H1 (cell line): ENCODE measurements at regions not wholly inside any gene's neighbourhood (a gene's known extent, or its start where the extent isn't known, plus 50 kb on each side); places are given as distances from the start of the nearest gene placed in this dataset.

Experiments used
- CTCF ChIA-PET: fragments of 300-600 bp; sonication (Branson Sonifier 250); formaldehyde crosslinking; loops from one replicate; lab custom pipeline; 2021; ENCODE audit not compliant: partially characterized antibody; lab: Charles Lee
- POLR2A ChIA-PET: fragments of 300-600 bp; sonication (Branson Sonifier 250); formaldehyde crosslinking; loops from one replicate; lab custom pipeline; 2021; ENCODE audit warnings: inconsistent platforms; ENCODE audit not compliant: partially characterized antibody; lab: Charles Lee
- DNase-seq, 2 experiments: peaks; one replicate each; pipeline versions ENCODE4 v3.0.0 to v3.0.0-alpha.2; 2010 to 2022; ENCODE audit warnings: low spot score in 2 of 2, low read depth in 1 of 2, mixed read lengths in 1 of 2
- FAIRE-seq: peaks from 2 replicates; lab custom pipeline; 2011; peaks lifted over from hg19 to GRCh38; lab: Jason Lieb, UNC
- H2AFZ ChIP-seq: 2 replicates; pipeline ENCODE4 v1.8.1; 2012; ENCODE audit warnings: low read length, inconsistent platforms
- H2AK5ac ChIP-seq: 2 replicates; pipeline ENCODE4 v1.6.1; 2013; ENCODE audit warnings: low read depth, low read length
- H2BK120ac ChIP-seq: replicated peaks from 2 replicates; pipeline ENCODE3; 2013; ENCODE audit warnings: low read depth, low read length, inconsistent platforms
- H2BK12ac ChIP-seq: 2 replicates; pipeline ENCODE4 v1.6.1; 2013; ENCODE audit warnings: low read depth, low read length
- H2BK15ac ChIP-seq: 2 replicates; pipeline ENCODE4 v1.6.1; 2013; ENCODE audit warnings: low read length
- H2BK20ac ChIP-seq: 2 replicates; pipeline ENCODE4 v1.6.1; 2013; ENCODE audit warnings: low read length
- H2BK5ac ChIP-seq: 2 replicates; pipeline ENCODE4 v1.6.1; 2013; ENCODE audit warnings: low read depth, low read length
- H3K14ac ChIP-seq: 2 replicates; pipeline ENCODE4 v1.6.1; 2013; ENCODE audit warnings: inconsistent platforms; ENCODE audit not compliant: insufficient read length
- H3K18ac ChIP-seq: 2 replicates; pipeline ENCODE4 v1.6.1; 2013; ENCODE audit warnings: low read length; ENCODE audit errors: extremely low read depth
- H3K23ac ChIP-seq: 2 replicates; pipeline ENCODE4 v1.6.1; 2013; ENCODE audit warnings: inconsistent platforms; ENCODE audit not compliant: insufficient read length
- H3K23me2 ChIP-seq: 2 replicates; pipeline ENCODE4 v1.6.1; 2013; ENCODE audit warnings: low read depth, low read length
- H3K27ac ChIP-seq: 2 replicates; pipeline ENCODE4 v1.6.1; 2011; ENCODE audit warnings: low read depth, low read length, inconsistent platforms
- H3K27me3 ChIP-seq, 4 experiments: replicated peaks in 1 of 4; 1 replicate in 1 of 4; 2 replicates in 3 of 4; pipeline versions ENCODE4 v1.6.1 to v1.8.1; 2011 to 2013; ENCODE audit warnings: low read length in 3 of 4, mild to moderate bottlenecking in 3 of 4, inconsistent platforms in 2 of 4, mixed read lengths in 2 of 4, moderate library complexity in 1 of 4; ENCODE audit not compliant: control insufficient read depth in 3 of 4, insufficient read depth in 3 of 4; ENCODE audit errors: extremely low read depth in 1 of 4
- H3K36me3 ChIP-seq, 4 experiments: 2 replicates each; pipeline versions ENCODE4 v1.6.1 to v1.8.1; 2011 to 2013; ENCODE audit warnings: mild to moderate bottlenecking in 4 of 4, low read length in 3 of 4, moderate library complexity in 2 of 4, control low read depth in 1 of 4, inconsistent platforms in 1 of 4; ENCODE audit not compliant: insufficient read depth in 4 of 4, control insufficient read depth in 2 of 4
- H3K4ac ChIP-seq: replicated peaks from 2 replicates; pipeline ENCODE3; 2013; ENCODE audit warnings: low read length, low read depth, mixed read lengths, inconsistent platforms; ENCODE audit not compliant: insufficient read length
- H3K4me1 ChIP-seq, 4 experiments: replicated peaks in 1 of 4; 1 replicate in 1 of 4; 2 replicates in 3 of 4; pipeline versions ENCODE4 v1.6.1 to v1.8.1; 2011 to 2013; ENCODE audit warnings: low read length in 3 of 4, inconsistent platforms in 2 of 4, mixed read lengths in 1 of 4; ENCODE audit not compliant: insufficient read depth in 4 of 4, control insufficient read depth in 3 of 4
- H3K4me2 ChIP-seq, 2 experiments: 2 replicates each; pipeline versions ENCODE4 v1.6.1 to v1.8.1; 2011 to 2013; ENCODE audit warnings: low read depth in 2 of 2, low read length in 2 of 2, control low read depth in 1 of 2, inconsistent platforms in 1 of 2, mild to moderate bottlenecking in 1 of 2; ENCODE audit not compliant: insufficient read depth in 1 of 2
- H3K4me3 ChIP-seq, 4 experiments: fragments of 200-600, 300-600 bp in 1 of 4; sonication (generic), shearing (Covaris generic), sonication (Bioruptor Twin) in 1 of 4; 2 replicates each; pipeline versions ENCODE4 v1.5.1 to v1.8.1; 2011 to 2016; ENCODE audit warnings: low read length in 4 of 4, low read depth in 3 of 4, control low read depth in 2 of 4, inconsistent platforms in 2 of 4, mild to moderate bottlenecking in 2 of 4, mixed read lengths in 1 of 4, moderate library complexity in 1 of 4; ENCODE audit not compliant: insufficient read depth in 2 of 4; ENCODE audit errors: extremely low read depth in 1 of 4
- H3K56ac ChIP-seq: replicated peaks from 2 replicates; pipeline ENCODE3; 2013; ENCODE audit warnings: low read depth, mild to moderate bottlenecking, mixed read lengths, low read length, inconsistent platforms; ENCODE audit not compliant: insufficient read length
- H3K79me1 ChIP-seq: 2 replicates; pipeline ENCODE4 v1.6.1; 2013; ENCODE audit warnings: low read depth, low read length, control low read depth
- H3K79me2 ChIP-seq, 2 experiments: 2 replicates each; pipeline versions ENCODE4 v1.6.1 to v1.8.1; 2012 to 2013; ENCODE audit warnings: low read length in 2 of 2, mild to moderate bottlenecking in 2 of 2, inconsistent platforms in 1 of 2; ENCODE audit not compliant: insufficient read depth in 2 of 2, control insufficient read depth in 1 of 2
- H3K9ac ChIP-seq, 4 experiments: replicated peaks in 1 of 4; 1 replicate in 1 of 4; 2 replicates in 3 of 4; pipeline versions ENCODE4 v1.6.1 to v1.8.1; 2011 to 2013; ENCODE audit warnings: low read depth in 3 of 4, low read length in 3 of 4, control low read depth in 2 of 4, mild to moderate bottlenecking in 2 of 4, moderate library complexity in 2 of 4, inconsistent platforms in 1 of 4; ENCODE audit errors: extremely low read depth in 1 of 4
- H3K9me3 ChIP-seq, 2 experiments: 2 replicates each; pipeline versions ENCODE4 v1.6.1 to v1.8.1; 2012 to 2013; ENCODE audit warnings: mild to moderate bottlenecking in 2 of 2, moderate library complexity in 2 of 2, control low read depth in 1 of 2, inconsistent platforms in 1 of 2, low read depth in 1 of 2, low read length in 1 of 2, mixed read lengths in 1 of 2; ENCODE audit not compliant: insufficient read depth in 2 of 2
- H4K20me1 ChIP-seq, 2 experiments: replicated peaks in 1 of 2; 2 replicates each; pipeline versions ENCODE3 to v1.8.1; 2011 to 2013; ENCODE audit warnings: inconsistent platforms in 2 of 2, low read length in 2 of 2, mild to moderate bottlenecking in 1 of 2; ENCODE audit not compliant: insufficient read depth in 2 of 2, control insufficient read depth in 1 of 2
- H4K5ac ChIP-seq: 2 replicates; pipeline ENCODE4 v1.6.1; 2013; ENCODE audit warnings: low read length, low read depth, mixed read lengths, inconsistent platforms; ENCODE audit not compliant: insufficient read length
- H4K8ac ChIP-seq: 2 replicates; pipeline ENCODE4 v1.8.0; 2013; ENCODE audit warnings: mild to moderate bottlenecking, moderate library complexity, low read length, inconsistent platforms; ENCODE audit not compliant: insufficient read depth; ENCODE audit errors: extremely low read depth
- H4K91ac ChIP-seq: replicated peaks from 2 replicates; pipeline ENCODE3; 2013; ENCODE audit warnings: low read length, mixed read lengths, inconsistent platforms; ENCODE audit not compliant: insufficient read length
- CTCF ChIP-seq, 3 experiments: IDR thresholded peaks; 1 replicate in 2 of 3; 2 replicates in 1 of 3; pipeline versions ENCODE4 v1.5.1 to v1.6.1; 2011; ENCODE audit warnings: low read length in 3 of 3, mild to moderate bottlenecking in 3 of 3, inconsistent platforms in 2 of 3, low read depth in 1 of 3, moderate library complexity in 1 of 3; ENCODE audit not compliant: insufficient read depth in 1 of 3; ENCODE audit errors: control extremely low read depth in 1 of 3
- TBP ChIP-seq: IDR thresholded peaks from 2 replicates; pipeline ENCODE4 v1.6.1; 2011; ENCODE audit warnings: low read depth, low read length, improper control_type of control experiment
- WGBS, 2 experiments: shearing (Covaris generic) in 1 of 2; methylation state at CpG; one replicate each; pipeline versions ENCODE4 v1.1.6 to v1.1.7; 2013 to 2015; ENCODE audit warnings: low lambda C conversion rate in 2 of 2, mixed read lengths in 2 of 2, inconsistent platforms in 1 of 2, low coverage in 1 of 2, missing lambda C conversion rate in 1 of 2; ENCODE audit not compliant: insufficient replicate concordance in 2 of 2, insufficient coverage in 1 of 2, insufficient read length in 1 of 2; ENCODE audit errors: extremely low coverage in 1 of 2, missing lambda C conversion rate in 1 of 2; 5-methylcytosine and 5-hydroxymethylcytosine counted together

DNA sequence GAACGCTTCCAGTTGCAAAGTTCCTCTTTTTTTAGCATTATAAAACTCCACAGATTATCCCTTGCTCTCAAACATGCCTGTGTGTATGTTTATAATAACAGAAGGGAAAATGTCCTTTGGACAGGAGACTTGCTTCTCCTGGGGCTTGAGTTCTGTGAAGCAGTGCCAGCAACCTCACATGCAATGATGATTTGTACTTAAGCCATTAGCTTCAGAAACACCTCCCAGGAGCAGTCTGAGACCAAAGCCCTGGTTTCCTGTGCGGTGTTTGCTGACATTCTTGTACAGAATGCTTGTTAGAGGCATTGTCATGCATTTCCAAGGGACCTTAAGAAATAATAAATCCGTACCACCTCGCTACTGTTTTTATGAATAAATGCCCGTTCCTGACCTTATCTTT is 752.8 kb downstream of the CBLN4 start:
- ChIA-PET CTCF (no interaction called here), POLR2A (no interaction called here)
- Histone ChIP-seq H3K23ac (no peak overlapping the region), H3K27me3 (peaks cover 3 to 15% (median 11%) of the 10 kb centered on the region in 4 experiments), H3K9me3 (peaks cover 6 to 7% of the 10 kb centered on the region in 2 experiments; a peak in 2 of 4 replicates), H2BK5ac (no peak overlapping the region), H3K79me2 (no peaks in the 10 kb centered on the region), H4K91ac (no peak overlapping the region), H4K8ac (no peak overlapping the region), H2BK120ac (no peak overlapping the region), H3K4ac (no peak overlapping the region), H2AK5ac (no peak overlapping the region), H2AFZ (no peak overlapping the region), H3K14ac (no peak overlapping the region), H3K9ac (no peak overlapping the region), H3K79me1 (no peaks in the 10 kb centered on the region), H4K5ac (no peak overlapping the region), H2BK20ac (no peak overlapping the region), H3K36me3 (no peaks in the 10 kb centered on the region), H3K27ac (no peak overlapping the region), H3K23me2 (peaks cover 3% of the 10 kb centered on the region; the same call in 1 of the 2 replicates), H3K56ac (no peak overlapping the region), H2BK15ac (no peak overlapping the region), H2BK12ac (no peak overlapping the region), H3K18ac (no peak overlapping the region), H3K4me1 (no peaks in the 10 kb centered on the region), H3K4me2 (no peak overlapping the region), H3K4me3 (no peak overlapping the region), H4K20me1 (peaks cover 0 to 3% of the 10 kb centered on the region in 2 experiments)
- FAIRE-seq (no peak), DNase-seq (no peak)
- 96% methylated on average over 5 of the region's 5 CpGs; no CpG with 5 or more reads in 1 of the 2 experiments for WGBS, 2 experiments
- TF ChIP-seq CTCF (IDR thresholded peaks at IDR 0.05; ENCODE audit: control extremely low read depth in 1 of 3, insufficient read depth in 1 of 3, low read depth in 1 of 3, low read length in 3 of 3): no peak
- TF ChIP-seq TBP: no peak
